ENCODE measurements at regions not wholly inside any gene's neighbourhood (a gene's known extent, or its start where the extent isn't known, plus 50 kb on each side); places are given as distances from the start of the nearest gene placed in this dataset.

DNA sequence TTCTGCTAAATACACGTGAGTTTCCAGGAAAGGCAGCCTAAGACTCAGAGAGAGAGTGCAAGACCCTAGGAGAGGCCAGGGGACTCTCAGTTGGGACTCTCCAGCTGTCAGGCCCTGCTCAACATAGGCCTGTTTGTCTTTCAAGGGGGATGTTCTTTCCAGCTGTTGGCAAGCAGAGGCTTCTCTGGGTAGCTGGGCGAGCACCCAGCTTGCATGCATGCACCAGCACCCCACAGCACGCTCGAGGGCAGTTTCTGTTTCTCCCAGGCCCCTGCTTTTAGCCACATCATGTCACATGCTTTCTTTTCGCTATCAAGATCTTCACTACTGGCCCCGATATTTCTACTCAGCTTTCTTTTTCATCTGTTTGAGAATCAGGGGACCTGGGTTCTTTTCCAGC is 479.3 kb upstream of the HS6ST1 start:
- no peaks in the 10 kb centered on the region for H3K27me3 ChIP-seq (ENCODE audit: control insufficient read depth, insufficient read depth, low read length)
- H3K9ac ChIP-seq (ENCODE audit: low read depth, low read length): no peak overlapping the region
- H3K27ac ChIP-seq (ENCODE audit: low read depth, low read length): no peak overlapping the region
- H3K4me1 ChIP-seq (ENCODE audit: control insufficient read depth, insufficient read depth, low read length): 0 out of 2 replicates have a peak, but pooled peaks cover 3% of the 10 kb centered on the region
- H3K36me3 ChIP-seq (ENCODE audit: control insufficient read depth, insufficient read depth, low read length): no peaks in the 10 kb centered on the region
- no peak overlapping the region for H3K4me3 ChIP-seq (ENCODE audit: low read depth, low read length)
- H3K9me3 ChIP-seq (ENCODE audit: control insufficient read depth, insufficient read depth, low read length): no peaks in the 10 kb centered on the region

GRCh38 chr2:128798502-128799283 is 480.0 kb upstream of the HS6ST1 start:
- no peaks in the 10 kb centered on the region for H3K9me3 ChIP-seq (ENCODE audit: control insufficient read depth, insufficient read depth, low read length)
- 0 out of 2 replicates have a peak, but pooled peaks cover 3% of the 10 kb centered on the region for H3K4me1 ChIP-seq (ENCODE audit: control insufficient read depth, insufficient read depth, low read length)
- H3K27me3 ChIP-seq (ENCODE audit: control insufficient read depth, insufficient read depth, low read length): no peaks in the 10 kb centered on the region
- no peaks in the 10 kb centered on the region for H3K36me3 ChIP-seq (ENCODE audit: control insufficient read depth, insufficient read depth, low read length)
- no peak overlapping the region for H3K9ac ChIP-seq (ENCODE audit: low read depth, low read length)
- H3K27ac ChIP-seq (ENCODE audit: low read depth, low read length): no peak overlapping the region
- no peak overlapping the region for H3K4me3 ChIP-seq (ENCODE audit: low read depth, low read length)

GRCh38 chr2:128799284-128799552 is 480.6 kb upstream of the HS6ST1 start:
- Histone ChIP-seq H3K27me3 (ENCODE audit: control insufficient read depth, insufficient read depth, low read length) (no peaks in the 10 kb centered on the region), H3K9ac (ENCODE audit: low read depth, low read length) (no peak overlapping the region), H3K27ac (ENCODE audit: low read depth, low read length) (no peak overlapping the region)

GRCh38 chr2:128799730-128800129 is 481.1 kb upstream of the HS6ST1 start:
- no peaks in the 10 kb centered on the region for H3K27me3 ChIP-seq (ENCODE audit: control insufficient read depth, insufficient read depth, low read length)
- no peaks in the 10 kb centered on the region for H3K36me3 ChIP-seq (ENCODE audit: control insufficient read depth, insufficient read depth, low read length)
- H3K4me1 ChIP-seq (ENCODE audit: control insufficient read depth, insufficient read depth, low read length): 0 out of 2 replicates have a peak, but pooled peaks cover 3% of the 10 kb centered on the region

More at GRCh38 chr2:128799284-128799552, 480.6 kb upstream of the HS6ST1 start:
- H3K36me3 ChIP-seq (ENCODE audit: control insufficient read depth, insufficient read depth, low read length): no peaks in the 10 kb centered on the region
- H3K4me1 ChIP-seq (ENCODE audit: control insufficient read depth, insufficient read depth, low read length): 0 out of 2 replicates have a peak, but pooled peaks cover 3% of the 10 kb centered on the region
- H3K4me3 ChIP-seq (ENCODE audit: low read depth, low read length): no peak overlapping the region
- H3K9me3 ChIP-seq (ENCODE audit: control insufficient read depth, insufficient read depth, low read length): no peaks in the 10 kb centered on the region

GRCh38 chr2:128801576-128801975 is 482.9 kb upstream of the HS6ST1 start:
- Histone ChIP-seq H3K36me3 (ENCODE audit: control insufficient read depth, insufficient read depth, low read length) (no peaks in the 10 kb centered on the region), H3K27me3 (ENCODE audit: control insufficient read depth, insufficient read depth, low read length) (no peaks in the 10 kb centered on the region), H3K9me3 (ENCODE audit: control insufficient read depth, insufficient read depth, low read length) (no peaks in the 10 kb centered on the region), H3K4me3 (ENCODE audit: low read depth, low read length) (no peak overlapping the region), H3K4me1 (ENCODE audit: control insufficient read depth, insufficient read depth, low read length) (0 out of 2 replicates have a peak, but pooled peaks cover 3% of the 10 kb centered on the region), H3K9ac (ENCODE audit: low read depth, low read length) (no peak overlapping the region), H3K27ac (ENCODE audit: low read depth, low read length) (no peak overlapping the region)

More at GRCh38 chr2:128799730-128800129, 481.1 kb upstream of the HS6ST1 start:
- Histone ChIP-seq H3K9ac (ENCODE audit: low read depth, low read length) (no peak overlapping the region), H3K9me3 (ENCODE audit: control insufficient read depth, insufficient read depth, low read length) (no peaks in the 10 kb centered on the region), H3K4me3 (ENCODE audit: low read depth, low read length) (no peak overlapping the region), H3K27ac (ENCODE audit: low read depth, low read length) (no peak overlapping the region)

- no peaks in the 10 kb centered on the region for H3K9me3 ChIP-seq (ENCODE audit: control insufficient read depth, insufficient read depth, low read length)
- H3K27me3 ChIP-seq (ENCODE audit: control insufficient read depth, insufficient read depth, low read length): no peaks in the 10 kb centered on the region
- H3K4me1 ChIP-seq (ENCODE audit: control insufficient read depth, insufficient read depth, low read length): 0 out of 2 replicates have a peak, but pooled peaks cover 3% of the 10 kb centered on the region
- no peaks in the 10 kb centered on the region for H3K36me3 ChIP-seq (ENCODE audit: control insufficient read depth, insufficient read depth, low read length)
- H3K9ac ChIP-seq (ENCODE audit: low read depth, low read length): no peak overlapping the region
- H3K27ac ChIP-seq (ENCODE audit: low read depth, low read length): no peak overlapping the region
- no peak overlapping the region for H3K4me3 ChIP-seq (ENCODE audit: low read depth, low read length)
Observed at GRCh38 chr2:128803222-128803621, 484.6 kb upstream of the HS6ST1 start.

DNA sequence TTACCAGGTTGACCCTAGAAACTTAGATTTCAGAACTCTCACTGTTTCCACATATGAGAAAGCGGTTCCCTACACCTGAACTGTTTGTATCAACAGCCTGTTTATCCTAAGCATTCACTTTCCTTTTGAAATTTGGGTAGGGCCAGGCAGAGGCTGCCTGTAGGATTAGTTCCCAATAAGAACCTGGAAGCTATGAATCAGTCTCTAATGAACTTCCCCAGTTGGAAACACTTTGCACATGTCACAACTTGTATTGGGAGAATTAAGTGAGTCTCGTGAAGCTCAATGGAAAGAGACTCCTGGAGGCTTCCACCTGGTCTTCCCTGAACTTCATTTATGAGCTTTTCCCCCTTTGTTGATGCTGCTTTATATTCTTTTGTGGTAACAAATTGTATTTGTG is 486.6 kb upstream of the HS6ST1 start:
- Histone ChIP-seq H3K9ac (ENCODE audit: low read depth, low read length) (no peak overlapping the region), H3K4me1 (ENCODE audit: control insufficient read depth, insufficient read depth, low read length) (0 out of 2 replicates have a peak, but pooled peaks cover 3% of the 10 kb centered on the region), H3K36me3 (ENCODE audit: control insufficient read depth, insufficient read depth, low read length) (no peaks in the 10 kb centered on the region), H3K27me3 (ENCODE audit: control insufficient read depth, insufficient read depth, low read length) (no peaks in the 10 kb centered on the region), H3K4me3 (ENCODE audit: low read depth, low read length) (no peak overlapping the region), H3K27ac (ENCODE audit: low read depth, low read length) (no peak overlapping the region), H3K9me3 (ENCODE audit: control insufficient read depth, insufficient read depth, low read length) (no peaks in the 10 kb centered on the region)

GRCh38 chr2:128805918-128806317 is 487.2 kb upstream of the HS6ST1 start:
- H3K9ac ChIP-seq (ENCODE audit: low read depth, low read length): no peak overlapping the region
- H3K4me3 ChIP-seq (ENCODE audit: low read depth, low read length): no peak overlapping the region
- H3K27me3 ChIP-seq (ENCODE audit: control insufficient read depth, insufficient read depth, low read length): no peaks in the 10 kb centered on the region
- H3K36me3 ChIP-seq (ENCODE audit: control insufficient read depth, insufficient read depth, low read length): no peaks in the 10 kb centered on the region
- no peak overlapping the region for H3K27ac ChIP-seq (ENCODE audit: low read depth, low read length)
- H3K9me3 ChIP-seq (ENCODE audit: control insufficient read depth, insufficient read depth, low read length): no peaks in the 10 kb centered on the region
- H3K4me1 ChIP-seq (ENCODE audit: control insufficient read depth, insufficient read depth, low read length): 0 out of 2 replicates have a peak, but pooled peaks cover 3% of the 10 kb centered on the region

DNA sequence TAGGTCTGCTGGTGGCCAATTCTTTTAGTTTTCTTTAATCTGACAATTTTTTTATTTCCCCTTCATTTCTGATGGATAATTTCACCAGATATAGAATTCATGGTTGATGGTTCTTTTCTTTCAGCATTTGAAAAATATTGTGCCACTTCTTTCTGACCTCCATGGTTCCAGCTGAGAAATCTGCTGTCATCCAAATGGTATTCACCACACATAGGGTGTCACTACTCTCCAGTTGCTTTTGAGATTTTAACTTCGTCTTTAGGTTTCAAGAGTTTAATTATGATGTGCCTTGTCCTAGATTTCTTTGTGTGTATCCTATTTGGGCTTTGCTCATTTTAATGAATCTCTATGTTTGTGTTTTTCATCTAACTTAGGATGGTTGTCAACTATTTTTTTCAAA is 488.6 kb upstream of the HS6ST1 start:
- Histone ChIP-seq H3K4me3 (ENCODE audit: low read depth, low read length) (no peak overlapping the region), H3K4me1 (ENCODE audit: control insufficient read depth, insufficient read depth, low read length) (no peaks in the 10 kb centered on the region), H3K27ac (ENCODE audit: low read depth, low read length) (no peak overlapping the region), H3K36me3 (ENCODE audit: control insufficient read depth, insufficient read depth, low read length) (no peaks in the 10 kb centered on the region), H3K27me3 (ENCODE audit: control insufficient read depth, insufficient read depth, low read length) (no peaks in the 10 kb centered on the region), H3K9me3 (ENCODE audit: control insufficient read depth, insufficient read depth, low read length) (no peaks in the 10 kb centered on the region), H3K9ac (ENCODE audit: low read depth, low read length) (no peak overlapping the region)

- H3K36me3 ChIP-seq (ENCODE audit: control insufficient read depth, insufficient read depth, low read length): no peaks in the 10 kb centered on the region
- no peaks in the 10 kb centered on the region for H3K9me3 ChIP-seq (ENCODE audit: control insufficient read depth, insufficient read depth, low read length)
- no peaks in the 10 kb centered on the region for H3K27me3 ChIP-seq (ENCODE audit: control insufficient read depth, insufficient read depth, low read length)
- H3K4me1 ChIP-seq (ENCODE audit: control insufficient read depth, insufficient read depth, low read length): 0 out of 2 replicates have a peak, but pooled peaks cover 2% of the 10 kb centered on the region
- no peak overlapping the region for H3K9ac ChIP-seq (ENCODE audit: low read depth, low read length)
- no peak overlapping the region for H3K4me3 ChIP-seq (ENCODE audit: low read depth, low read length)
- no peak overlapping the region for H3K27ac ChIP-seq (ENCODE audit: low read depth, low read length)
Observed at GRCh38 chr2:128808462-128809258, 490.0 kb upstream of the HS6ST1 start.

DNA sequence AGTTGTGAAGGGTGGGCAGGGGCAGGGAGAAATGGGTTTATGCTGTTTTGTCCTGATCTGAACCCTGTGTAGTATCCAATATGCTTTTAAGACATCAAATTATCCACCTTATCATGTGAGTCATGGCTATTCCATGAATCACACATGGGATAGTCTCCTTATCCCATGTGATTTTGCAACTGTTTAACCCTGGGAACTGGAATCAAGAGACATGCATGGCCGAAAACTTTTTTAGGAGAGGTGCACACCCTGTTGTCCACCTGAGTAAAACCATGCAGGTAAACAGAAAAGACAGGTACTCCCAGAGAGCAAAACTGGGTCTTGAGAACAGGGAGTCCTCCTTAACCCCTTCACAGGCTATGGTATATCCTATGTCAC is 490.6 kb upstream of the HS6ST1 start:
- H3K9me3 ChIP-seq (ENCODE audit: control insufficient read depth, insufficient read depth, low read length): no peaks in the 10 kb centered on the region

More for the DNA sequence above, 490.6 kb upstream of the HS6ST1 start:
- H3K27me3 ChIP-seq (ENCODE audit: control insufficient read depth, insufficient read depth, low read length): no peaks in the 10 kb centered on the region
- no peak overlapping the region for H3K4me3 ChIP-seq (ENCODE audit: low read depth, low read length)
- 0 out of 2 replicates have a peak, but pooled peaks cover 3% of the 10 kb centered on the region for H3K4me1 ChIP-seq (ENCODE audit: control insufficient read depth, insufficient read depth, low read length)
- H3K27ac ChIP-seq (ENCODE audit: low read depth, low read length): no peak overlapping the region
- no peaks in the 10 kb centered on the region for H3K36me3 ChIP-seq (ENCODE audit: control insufficient read depth, insufficient read depth, low read length)
- no peak overlapping the region for H3K9ac ChIP-seq (ENCODE audit: low read depth, low read length)
